Thyroid gland (tissue), 4 donors: ENCODE measurements at regions not wholly inside any gene's neighbourhood (a gene's known extent, or its start where the extent isn't known, plus 50 kb on each side); places are given as distances from the start of the nearest gene placed in this dataset.

Experiments
- CTCF ChIP-seq, 6 experiments: fragments of 200-600 bp in 3 of 6; fragments of 450-650 bp in 3 of 6; sonication (generic) in 3 of 6; IDR thresholded peaks; one replicate each; pipeline ENCODE4 v1.5.1; 2016 to 2019; ENCODE audit warnings: antibody characterized with exemption in 6 of 6, mild to moderate bottlenecking in 2 of 6, inconsistent platforms in 1 of 6, moderate library complexity in 1 of 6
- POLR2A ChIP-seq, 2 donors: fragments of 450-650 bp; IDR thresholded peaks; one replicate each; pipeline ENCODE4 v1.6.1; 2017; ENCODE audit warnings: antibody characterized with exemption in 2 of 2, mild to moderate bottlenecking in 2 of 2, moderate library complexity in 1 of 2

GRCh38 chr7:32347244-32347828 is 142.8 kb downstream of the LSM5 start:
- TF ChIP-seq CTCF (IDR thresholded peaks at IDR 0.05) (peak in 3 of 6 experiments; percentile 8 to 55 (median 23)), POLR2A (IDR thresholded peaks at IDR 0.05) (no peak)
